ENCODE measurements at regions not wholly inside any gene's neighbourhood (a gene's known extent, or its start where the extent isn't known, plus 50 kb on each side); places are given as distances from the start of the nearest gene placed in this dataset.
A peak's percentile ranks its signal among the peaks of the same experiment; 100 is the strongest.
"Not testable (repeated sequence)": the region's sequence is repeated elsewhere in the genome, so short reads cannot be mapped to it uniquely, and the experiment has no call there.

GRCh38 chr1:178572604-178573003, 59.7 kb downstream of the TEX35 start:
- no peak for DNase-seq (ENCODE audit: low read depth)

DNA sequence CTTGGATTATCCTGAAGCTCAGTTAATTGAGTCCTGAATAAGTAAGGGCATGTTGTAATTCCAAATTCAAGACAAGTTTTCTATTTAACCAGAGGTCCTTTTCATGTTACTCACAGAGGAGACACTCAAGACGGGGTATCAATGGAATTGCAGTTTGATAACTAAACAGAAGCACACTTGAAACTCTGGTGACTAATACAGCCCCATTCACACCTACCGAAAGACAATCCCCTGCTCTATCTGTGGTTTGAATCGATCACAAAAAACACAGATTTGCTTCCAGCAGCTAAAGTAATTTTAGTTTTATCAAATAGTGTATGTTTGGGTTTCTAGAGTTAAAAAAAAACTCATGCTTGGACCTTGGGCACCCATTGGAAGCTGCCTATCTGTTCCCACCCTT, 60.4 kb downstream of the TEX35 start:
- DNase-seq (ENCODE audit: low read depth), result no peak

DNA sequence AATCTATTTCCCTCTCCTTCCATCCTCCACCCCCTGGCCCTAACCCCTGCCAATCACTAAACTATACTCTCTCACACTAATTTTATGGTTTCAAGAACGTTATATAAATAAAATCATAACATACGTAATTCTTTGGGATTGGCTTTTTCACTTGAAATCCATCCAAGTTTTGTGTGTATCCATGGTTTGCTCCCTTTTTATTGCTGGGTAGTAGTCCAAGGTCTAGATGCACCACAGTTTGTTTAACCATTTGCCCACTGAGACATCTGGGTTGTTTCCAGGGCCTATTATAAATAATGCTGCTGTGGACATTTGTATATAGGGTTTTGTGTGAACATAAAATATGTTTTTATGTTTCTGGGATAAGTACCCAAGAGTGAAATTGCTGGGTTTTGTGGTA, 61.4 kb downstream of the TEX35 start:
- DNase-seq (ENCODE audit: low read depth), result no peak

DNA sequence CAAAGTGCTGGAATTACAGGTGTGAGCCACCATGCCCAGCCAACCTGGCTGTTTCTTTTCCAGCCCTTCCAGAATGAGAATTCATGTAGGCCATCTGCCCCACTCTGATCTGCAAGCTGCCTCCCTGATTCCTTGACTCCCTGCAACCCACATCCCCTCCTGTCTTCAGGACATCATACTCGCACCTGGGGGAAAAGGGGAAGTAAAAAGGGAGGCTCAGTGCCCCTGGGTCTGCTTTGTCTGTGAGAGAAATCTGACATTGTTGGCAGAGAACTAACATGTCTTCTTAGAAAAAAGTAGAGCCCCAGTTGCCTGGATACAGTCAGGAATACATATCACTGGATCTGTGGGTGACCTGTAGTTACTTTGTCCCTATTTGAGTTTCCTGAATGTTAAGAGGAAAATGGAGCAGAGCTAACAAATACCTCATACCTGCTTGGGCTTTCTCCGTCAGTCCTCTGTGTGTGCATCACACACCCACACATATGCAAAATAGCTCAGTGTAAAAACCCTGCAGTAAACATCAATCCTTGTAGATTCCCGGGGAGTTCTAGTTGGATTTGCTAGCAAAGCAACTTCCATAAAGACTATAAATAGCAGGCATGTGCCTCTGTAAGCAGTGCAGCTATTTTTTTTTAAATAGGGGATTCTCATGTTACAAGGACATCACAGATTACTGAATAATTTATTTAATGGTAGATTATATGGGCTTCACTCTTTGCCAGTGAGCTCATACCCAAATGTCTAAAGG, 62.9 kb downstream of the TEX35 start:
- DNase-seq (ENCODE audit: low read depth), result peak; percentile 12

DNA sequence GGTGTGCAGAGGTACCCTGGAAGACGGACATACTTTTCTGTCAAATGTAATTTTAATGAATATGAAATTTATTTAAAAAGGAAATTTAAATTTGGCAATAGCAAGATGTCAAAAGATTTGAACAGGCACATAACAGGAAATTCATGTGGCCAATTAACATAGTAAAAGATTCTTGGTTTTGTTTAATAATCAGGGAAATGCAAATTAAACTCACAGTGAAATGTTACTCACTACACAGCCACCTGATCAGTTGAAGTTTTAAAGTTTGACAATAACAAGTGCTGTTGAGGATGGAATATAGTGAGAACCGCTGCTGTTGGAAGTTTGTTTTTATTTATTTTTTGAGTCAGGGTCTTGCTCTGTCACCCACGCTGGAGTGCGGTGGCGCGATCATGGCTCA, 63.9 kb downstream of the TEX35 start:
- DNase-seq (ENCODE audit: low read depth), result no peak

DNA sequence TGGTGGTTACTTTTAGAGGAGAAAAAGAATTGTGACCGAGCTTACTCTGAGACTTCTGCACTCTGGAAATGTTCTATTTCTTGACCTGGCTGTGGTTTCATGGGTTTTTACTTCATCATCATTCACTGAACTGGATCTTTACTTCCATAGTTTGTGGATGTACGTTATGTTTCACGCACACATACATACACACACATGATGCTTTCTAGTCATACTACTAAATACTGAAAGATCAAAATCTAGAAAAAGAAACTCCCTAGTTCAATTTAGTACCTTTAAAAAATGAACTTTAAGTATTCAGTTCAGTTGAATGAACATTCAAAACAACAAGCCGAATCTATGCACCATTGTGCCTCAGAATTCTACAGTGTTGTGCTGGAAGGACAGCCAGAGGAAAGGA, 65.0 kb downstream of the TEX35 start:
- no peak for DNase-seq (ENCODE audit: low read depth)

DNA sequence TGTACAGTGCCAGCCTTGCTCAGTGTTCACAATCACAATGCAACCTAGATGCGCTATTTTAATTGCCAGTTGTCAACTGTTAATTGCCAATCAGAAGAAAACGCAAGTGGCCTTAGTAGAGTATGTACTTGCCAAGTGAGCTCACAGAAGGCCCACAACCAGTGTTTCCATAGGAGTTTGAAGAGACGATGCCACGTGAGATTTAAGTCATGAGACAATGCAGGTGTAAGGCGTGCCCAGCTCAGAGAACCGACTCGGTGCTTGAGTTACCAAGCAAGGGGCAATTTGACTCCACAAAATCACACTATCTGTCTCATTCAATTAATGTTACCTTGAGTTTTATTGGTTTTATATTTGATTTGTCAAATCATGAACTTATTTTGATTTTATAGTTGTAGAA, 65.6 kb downstream of the TEX35 start:
- no peak for DNase-seq (ENCODE audit: low read depth)

DNA sequence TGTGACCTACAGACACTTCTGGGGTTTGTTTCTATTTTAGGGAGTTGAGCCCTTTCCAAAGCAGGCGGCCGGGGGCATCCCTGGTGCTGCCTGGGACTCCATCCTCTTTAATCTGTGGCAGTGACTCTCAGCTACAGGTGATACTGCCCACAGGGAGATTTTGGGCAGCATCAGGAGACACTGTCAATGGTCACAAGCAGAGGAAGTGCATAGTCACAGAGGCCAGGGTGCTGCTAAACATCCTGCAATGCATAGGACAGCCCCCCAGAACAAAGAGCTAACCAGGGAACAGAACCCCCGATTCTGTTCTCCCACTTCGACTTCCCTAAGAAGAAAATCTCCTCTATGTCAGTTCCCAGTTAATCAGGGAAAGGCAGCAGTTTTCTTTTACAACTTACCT, 66.2 kb downstream of the TEX35 start:
- no peak for DNase-seq (ENCODE audit: low read depth)

- no peak for DNase-seq (ENCODE audit: low read depth)
Observed at GRCh38 chr1:178579562-178579961, 66.7 kb downstream of the TEX35 start.

DNA sequence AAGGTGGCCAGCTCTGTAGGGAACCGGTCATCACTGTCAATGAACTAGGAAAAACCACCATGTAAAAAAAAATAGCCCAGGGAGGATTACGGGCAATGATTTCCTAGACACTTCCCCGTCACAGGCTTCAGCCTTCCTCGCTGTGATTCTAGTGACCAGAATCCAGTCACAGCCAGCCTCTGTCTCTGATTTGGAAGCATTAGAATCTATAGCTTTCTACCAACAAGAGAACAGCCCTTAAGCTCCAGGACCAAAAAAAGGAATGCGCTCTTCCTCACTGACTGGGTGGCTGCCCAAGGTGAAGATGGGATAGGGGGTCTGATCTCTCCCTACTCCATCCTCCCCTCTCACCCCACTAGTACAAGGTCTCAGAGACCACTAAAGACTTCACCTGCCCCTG, 67.2 kb downstream of the TEX35 start:
- DNase-seq (ENCODE audit: low read depth), result no peak

DNA sequence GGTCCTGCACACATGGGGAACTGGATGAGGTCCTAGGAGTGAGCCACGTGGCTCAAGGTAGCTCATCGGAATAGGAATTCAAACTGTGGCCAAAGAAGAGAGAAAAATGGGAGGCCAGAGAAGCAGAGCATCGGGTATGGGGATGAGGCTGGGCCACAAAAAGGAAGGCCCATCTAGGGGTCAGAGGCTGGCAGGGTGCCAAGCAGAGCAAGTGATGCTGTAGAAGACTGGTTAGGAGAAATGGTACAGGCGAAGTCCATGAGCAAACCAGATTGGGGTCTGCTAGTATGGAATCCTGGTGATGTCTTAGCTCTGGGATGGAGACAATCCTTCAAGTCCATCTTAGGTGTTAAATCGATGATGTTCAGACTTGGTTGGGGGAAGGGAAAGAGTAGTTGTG, 68.0 kb downstream of the TEX35 start:
- no peak for DNase-seq (ENCODE audit: low read depth)

- DNase-seq (ENCODE audit: low read depth), result no peak
Observed at GRCh38 chr1:178581351-178582303, 68.7 kb downstream of the TEX35 start.

DNA sequence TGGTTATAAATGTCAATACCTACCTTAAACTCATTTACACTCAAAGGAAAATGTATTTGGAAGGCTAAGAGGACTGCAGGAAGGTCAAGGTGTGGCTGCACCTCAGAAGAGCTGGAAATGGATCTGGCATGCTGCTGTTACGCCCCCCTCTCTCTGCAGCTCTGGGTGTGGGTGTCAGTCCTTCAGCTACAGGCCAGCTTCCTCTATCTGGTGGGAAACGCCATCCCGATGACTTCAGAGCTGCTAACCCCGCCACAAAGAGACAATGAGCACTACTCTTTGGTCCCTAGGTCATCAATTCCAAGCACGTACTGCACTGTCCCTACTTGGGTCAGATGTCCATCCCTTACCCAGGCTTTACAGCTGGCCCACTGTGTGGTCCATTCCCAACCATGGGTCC, 74.2 kb downstream of the TEX35 start:
- DNase-seq (ENCODE audit: low read depth), result no peak

GRCh38 chr1:178587975-178588374, 75.1 kb downstream of the TEX35 start:
- no peak for DNase-seq (ENCODE audit: low read depth)

DNA sequence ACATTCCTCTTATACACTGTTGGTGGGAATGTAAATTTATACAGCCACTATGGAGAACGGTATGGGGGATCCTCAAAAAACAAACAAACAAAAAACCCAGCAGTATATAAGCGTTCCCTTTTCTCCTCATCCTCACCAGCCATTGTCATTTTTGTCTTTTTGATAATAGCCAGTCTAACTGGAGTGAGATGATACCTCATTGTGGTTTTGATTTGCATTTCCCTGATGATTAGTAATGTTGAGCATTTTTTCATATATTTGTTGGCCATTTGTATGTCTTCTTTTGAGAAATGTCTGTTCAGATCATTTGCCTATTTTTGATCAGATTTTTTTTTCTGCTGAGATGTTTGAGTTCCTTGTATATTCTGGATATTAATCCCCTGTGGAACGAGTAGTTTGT, 76.1 kb downstream of the TEX35 start:
- not testable (repeated sequence) for DNase-seq (ENCODE audit: low read depth)

- not testable (repeated sequence) for DNase-seq (ENCODE audit: low read depth)
Observed at GRCh38 chr1:178591811-178592210, 78.9 kb downstream of the TEX35 start.

DNA sequence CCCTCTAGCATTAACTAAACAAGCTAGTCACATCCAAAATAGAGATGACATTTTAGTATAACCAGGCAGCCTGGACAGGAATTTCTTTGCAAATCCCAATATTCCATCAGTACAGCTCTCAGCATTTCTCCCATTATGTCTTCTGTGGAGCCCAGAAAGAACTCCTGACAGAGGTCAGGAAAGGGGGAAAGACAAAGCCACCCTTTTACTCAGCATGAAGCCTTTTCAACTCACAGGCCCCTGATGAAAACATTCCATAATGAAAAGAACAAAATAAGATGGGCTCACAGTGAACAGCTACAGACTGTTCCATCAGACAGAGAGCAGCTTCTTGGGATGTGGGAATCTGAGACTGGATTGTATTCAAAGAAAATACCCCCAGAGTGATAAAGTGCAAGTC, 80.6 kb downstream of the TEX35 start:
- DNase-seq (ENCODE audit: low read depth), result no peak

DNA sequence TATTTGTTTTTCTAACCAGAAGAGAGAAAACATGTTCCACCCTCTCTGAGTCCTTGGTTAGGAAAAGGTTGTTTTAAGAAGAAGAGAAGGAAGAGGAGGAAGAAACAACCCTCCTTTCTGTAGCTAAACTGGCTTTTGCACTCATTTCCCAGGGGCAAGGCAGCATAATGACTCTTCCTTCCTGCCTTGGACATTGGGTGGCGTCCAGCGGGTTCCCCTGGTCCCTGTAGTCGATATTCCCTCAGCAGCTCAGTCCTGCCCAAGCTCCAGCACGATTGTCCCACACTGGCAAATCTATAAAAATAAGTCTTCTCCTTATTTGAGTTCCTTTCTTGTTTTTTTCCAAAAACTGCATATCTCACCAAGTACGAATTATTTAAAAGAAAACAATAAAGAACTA, 81.2 kb downstream of the TEX35 start:
- DNase-seq (ENCODE audit: low read depth), result no peak

GRCh38 chr1:178595491-178595890, 82.6 kb downstream of the TEX35 start:
- DNase-seq (ENCODE audit: low read depth), result no peak

DNA sequence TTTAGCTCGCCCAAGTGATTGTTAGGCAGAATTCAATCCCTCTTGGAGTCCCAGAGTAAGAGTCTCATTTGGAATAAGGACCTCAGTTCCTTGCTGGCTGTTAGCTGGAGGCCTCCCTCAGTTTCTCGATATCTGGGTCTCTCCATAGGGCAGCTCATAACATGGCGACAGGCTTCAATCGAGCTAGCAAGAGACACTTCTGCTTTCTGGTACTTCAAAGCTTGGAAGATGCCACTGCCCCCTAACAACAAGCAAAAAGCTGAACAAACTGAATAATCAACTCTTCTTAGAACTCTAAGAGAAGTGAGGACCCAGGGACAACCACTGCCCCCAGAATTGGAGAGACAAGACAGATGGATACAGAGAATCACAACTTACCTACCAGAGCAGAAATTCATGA, 86.2 kb downstream of the TEX35 start:
- DNase-seq (ENCODE audit: low read depth), result no peak

DNA sequence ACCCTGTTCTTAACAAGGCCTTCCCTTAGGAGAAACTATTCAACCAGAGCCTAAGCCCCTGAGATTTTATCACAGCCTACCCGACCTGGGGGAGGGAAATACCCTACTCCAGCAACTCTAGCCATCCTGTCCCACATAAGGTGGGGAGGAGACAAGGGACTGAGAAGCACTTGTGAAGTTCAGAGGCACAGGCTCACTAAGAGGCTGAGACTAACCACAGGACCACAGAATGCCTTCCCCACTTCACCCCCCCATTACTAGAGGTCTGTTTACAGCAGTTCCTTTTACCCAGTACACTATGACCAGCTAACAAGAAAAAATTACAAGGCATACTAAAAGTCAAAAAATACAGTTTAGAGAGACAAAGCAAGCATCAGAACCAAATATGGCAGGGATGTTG, 86.8 kb downstream of the TEX35 start:
- no peak for DNase-seq (ENCODE audit: low read depth)

GRCh38 chr1:178603926-178604325, 91.0 kb downstream of the TEX35 start:
- DNase-seq (ENCODE audit: low read depth), result no peak

- no peak for DNase-seq (ENCODE audit: low read depth)
Observed at GRCh38 chr1:178606839-178607238, 93.9 kb downstream of the TEX35 start.
